GM19452 (cell line): ENCODE measurements at regions not wholly inside any gene's neighbourhood (a gene's known extent, or its start where the extent isn't known, plus 50 kb on each side); places are given as distances from the start of the nearest gene placed in this dataset.
"Not testable (repeated sequence)": the region's sequence is repeated elsewhere in the genome, so short reads cannot be mapped to it uniquely, and the experiment has no call there.

Experiments
- ATAC-seq: cut with Tn5 transposase; IDR thresholded peaks from one replicate; pipeline ENCODE4 v1.9.1; 2021; ENCODE audit not compliant: unreplicated experiment

DNA sequence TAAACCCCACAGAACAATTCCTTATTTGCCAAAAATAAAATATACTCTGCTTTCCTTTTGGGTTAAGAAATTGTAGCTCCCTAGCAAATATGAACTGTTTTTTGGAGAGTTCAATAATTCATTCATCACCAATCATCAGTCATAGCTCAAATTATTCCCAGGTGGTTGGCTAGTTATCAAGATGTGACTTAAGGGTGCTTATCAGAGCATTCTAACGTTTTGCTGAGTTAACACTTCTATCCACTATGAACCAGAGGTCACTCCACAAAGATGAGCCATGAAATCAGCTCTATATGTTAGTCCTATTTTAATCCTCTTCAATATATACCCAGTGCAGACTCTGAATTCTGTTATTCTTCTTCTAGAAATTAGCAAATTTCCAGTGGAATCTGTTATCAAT is 379.1 kb downstream of the TENT5A start:
- ATAC-seq = no peak

DNA sequence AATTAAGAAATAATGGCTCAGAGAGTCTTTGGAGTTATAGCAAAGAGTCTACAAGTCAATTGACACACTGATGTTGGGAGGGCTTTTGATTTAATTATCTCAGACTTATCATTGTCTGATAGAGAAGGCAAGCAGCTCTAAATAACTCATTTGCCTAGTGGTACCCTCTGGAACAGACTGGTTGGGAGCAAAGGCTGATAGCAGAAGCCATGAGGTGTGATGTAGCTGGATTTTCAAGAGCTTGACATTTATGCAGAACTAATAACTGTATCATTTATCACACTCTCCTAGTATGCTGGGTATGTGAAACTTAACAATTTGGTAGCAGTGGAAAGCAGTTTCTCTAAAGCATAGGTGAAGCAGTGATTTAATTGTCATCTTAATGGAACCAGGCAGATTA is 380.6 kb downstream of the TENT5A start:
- no peak for ATAC-seq

DNA sequence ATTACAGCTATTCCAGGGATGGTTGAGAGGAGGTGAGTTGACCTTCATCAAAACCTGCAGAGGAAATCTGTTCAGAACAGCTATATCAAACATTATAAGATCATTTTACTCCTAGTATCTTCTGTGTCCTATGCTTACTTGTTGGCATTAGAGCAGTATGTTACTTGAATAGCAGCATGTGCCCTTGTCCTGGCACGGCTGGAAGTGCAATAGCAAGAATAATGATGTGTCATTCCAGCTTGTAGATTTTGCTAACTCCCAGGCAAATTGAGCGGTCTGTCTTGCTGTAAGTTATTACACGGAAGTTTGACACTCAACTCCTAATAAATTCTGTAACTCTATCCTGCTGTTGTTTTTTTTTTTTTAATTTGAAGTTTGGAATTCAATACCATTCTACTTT is 385.5 kb downstream of the TENT5A start:
- ATAC-seq = no peak

DNA sequence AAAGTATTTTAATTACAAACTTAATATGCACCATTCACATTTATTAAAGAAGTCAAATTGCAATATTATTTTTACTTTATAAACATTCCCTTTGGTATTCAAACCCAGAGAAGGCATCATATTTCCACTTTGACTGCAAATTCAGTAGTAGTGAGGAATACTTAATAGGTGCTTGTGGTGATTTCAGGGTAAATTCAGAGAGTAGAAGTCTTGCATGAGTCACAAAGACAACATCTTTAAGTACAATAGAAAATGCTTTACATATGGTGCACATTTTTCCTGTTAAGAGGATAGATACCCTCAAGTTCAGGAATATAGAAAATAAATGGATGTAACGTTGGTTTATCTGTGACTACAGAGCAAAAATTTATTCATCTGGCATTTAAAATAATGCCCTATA is 390.2 kb downstream of the TENT5A start:
- no peak for ATAC-seq

DNA sequence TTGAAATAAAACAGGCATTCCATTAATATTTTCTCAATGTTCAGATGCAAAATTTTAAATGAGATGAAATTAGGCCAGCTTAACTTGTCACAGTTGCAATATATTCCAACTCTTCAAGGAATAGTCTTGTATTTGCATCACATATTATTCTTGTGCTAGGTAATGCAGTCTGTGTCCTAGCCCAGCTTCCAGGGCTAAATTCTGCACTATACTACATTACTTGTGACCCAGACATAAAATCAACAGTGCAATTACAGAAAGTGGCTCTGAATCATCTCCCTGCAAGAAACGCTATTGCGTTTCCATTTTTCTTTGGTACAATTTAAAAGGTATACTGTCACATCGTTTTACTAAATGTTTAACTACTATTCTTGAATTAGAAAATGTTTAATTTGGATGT is 399.2 kb downstream of the TENT5A start:
- ATAC-seq = no peak

- ATAC-seq = not testable (repeated sequence)
Measured at GRCh38 chr6:81344026-81344425, 408.5 kb downstream of the TENT5A start.

GRCh38 chr6:81340946-81341345 is 411.5 kb downstream of the TENT5A start:
- no peak for ATAC-seq

DNA sequence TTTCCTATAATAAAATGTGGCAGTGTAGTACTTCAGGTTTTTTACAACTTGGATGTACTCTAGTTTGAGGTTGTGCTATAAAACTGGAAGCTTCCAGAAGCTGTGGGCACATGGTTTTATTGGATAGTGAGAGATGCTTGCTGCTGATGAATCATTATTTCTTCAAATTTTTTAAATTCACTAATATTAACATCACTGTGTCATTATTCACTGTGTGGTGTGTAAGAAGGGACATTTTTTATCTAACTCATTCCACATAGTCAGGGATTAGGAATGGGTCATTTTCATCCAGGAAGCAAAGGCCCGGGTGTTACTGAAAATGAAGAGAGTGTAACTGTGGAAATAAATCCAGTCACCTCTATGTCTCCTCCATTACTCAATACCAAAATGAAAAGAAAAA is 421.0 kb downstream of the TENT5A start:
- no peak for ATAC-seq

- no peak for ATAC-seq
Measured at GRCh38 chr6:81328700-81329099, 423.8 kb downstream of the TENT5A start.

GRCh38 chr6:81326881-81327561 is 425.5 kb downstream of the TENT5A start:
- no peak for ATAC-seq

DNA sequence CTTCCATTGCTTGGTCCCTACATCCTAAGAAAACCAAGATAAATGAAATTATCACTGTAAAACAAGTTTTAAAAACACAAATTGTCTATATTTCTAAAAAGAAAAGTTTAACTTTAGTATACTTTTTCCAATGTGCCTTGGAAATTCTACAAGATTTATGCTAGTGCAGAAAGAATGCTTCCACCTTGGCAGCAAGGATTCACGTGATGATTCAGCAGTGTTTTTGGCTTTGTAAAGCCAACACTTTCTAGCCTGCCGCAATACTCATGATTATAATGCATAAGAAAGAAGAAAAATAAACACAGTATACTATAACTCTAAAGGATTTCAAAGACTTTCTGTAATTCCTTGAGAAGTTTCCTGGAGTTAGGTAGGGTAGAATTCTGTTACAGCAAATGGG is 442.7 kb downstream of the TENT5A start:
- no peak for ATAC-seq

GRCh38 chr6:81308577-81309279 is 443.8 kb downstream of the TENT5A start:
- ATAC-seq = no peak

DNA sequence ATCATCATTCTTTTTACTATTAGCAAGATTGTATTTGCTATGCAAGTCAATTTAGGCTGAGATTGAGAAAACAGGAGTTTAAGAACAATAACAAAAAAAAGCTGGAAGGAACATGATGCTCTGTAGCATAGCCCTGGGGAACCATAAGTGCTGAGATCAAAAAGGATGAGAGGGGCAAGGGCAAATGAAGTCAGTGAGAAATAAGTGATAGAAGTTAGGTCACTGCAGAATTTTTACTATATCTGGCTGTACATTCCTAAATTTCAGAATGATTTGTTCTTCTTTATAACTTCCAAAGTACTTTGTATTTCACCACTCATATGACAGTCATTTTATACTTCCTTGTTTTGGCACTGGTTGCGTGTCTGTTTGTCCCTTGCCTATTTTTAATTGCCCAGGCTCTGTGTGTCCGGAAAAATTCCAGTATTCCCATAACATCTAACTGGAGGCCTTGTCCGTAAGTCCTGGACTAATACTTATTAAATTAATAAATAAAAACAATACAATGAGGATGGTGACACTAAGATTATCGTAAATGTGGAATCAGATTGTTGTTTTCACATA is 444.7 kb downstream of the TENT5A start:
- ATAC-seq = no peak

DNA sequence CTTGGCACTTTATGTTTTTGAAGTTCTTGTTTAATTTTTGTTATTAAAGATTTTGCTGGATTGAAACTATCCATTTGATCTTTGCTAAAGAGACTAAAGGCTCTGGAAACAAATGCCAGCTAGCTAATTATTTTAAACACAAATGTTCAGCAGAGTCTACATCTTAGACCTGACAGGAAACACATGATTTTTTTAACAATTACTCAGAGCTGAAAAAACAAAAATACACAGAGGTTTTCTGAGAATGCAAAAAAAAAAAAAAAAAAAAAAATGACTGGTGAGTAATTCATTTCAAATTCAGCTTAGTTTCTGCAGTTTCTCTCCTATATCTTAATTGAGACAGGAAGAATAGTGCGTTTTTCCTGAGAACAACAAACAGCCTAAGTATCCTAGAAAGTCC is 448.0 kb downstream of the TENT5A start:
- no peak for ATAC-seq

- ATAC-seq = no peak
Measured at GRCh38 chr6:81300961-81301360, 451.5 kb downstream of the TENT5A start.

- ATAC-seq = no peak
Measured at GRCh38 chr6:81298751-81299150, 453.7 kb downstream of the TENT5A start.

DNA sequence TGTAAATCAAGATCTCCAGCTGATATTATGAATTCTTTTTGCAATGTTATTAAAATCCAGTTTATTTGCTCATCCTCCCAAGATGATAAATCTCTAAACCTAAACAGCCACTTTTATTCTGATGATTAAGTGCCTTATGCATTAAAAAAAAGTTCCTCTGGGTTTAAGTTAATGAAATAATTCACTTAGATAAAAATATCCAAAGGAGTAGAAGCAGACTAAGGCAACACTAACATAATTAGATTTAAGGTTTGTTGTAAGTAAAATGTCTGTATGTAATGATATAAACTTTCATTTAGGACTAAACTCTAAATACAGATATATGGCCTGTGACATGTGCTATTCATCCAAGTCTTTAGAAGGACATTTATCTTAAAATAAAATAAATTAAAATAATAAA is 457.2 kb downstream of the TENT5A start:
- ATAC-seq = no peak

- ATAC-seq = no peak
Measured at GRCh38 chr6:81293896-81294295, 458.6 kb downstream of the TENT5A start.

DNA sequence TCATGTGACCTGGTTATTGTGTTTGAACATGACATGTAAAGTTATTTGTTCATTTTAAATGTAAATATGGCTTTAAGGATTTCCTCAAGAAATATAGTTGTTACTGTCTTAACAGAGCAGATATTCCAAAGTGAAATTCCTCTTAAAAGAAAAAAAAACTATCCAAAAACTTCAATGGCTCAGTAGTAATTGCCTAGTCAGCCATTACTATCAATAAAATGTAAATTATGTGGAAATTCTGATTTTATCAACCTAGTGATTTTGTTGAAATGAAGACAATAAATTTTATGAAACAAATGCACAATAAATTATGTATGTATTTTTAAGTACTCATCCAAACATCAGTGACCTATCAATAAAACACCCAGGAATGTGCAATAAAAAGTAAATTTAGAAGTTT is 463.3 kb downstream of the TENT5A start:
- no peak for ATAC-seq

GRCh38 chr6:81265106-81265505 is 487.4 kb downstream of the TENT5A start:
- ATAC-seq = no peak

- ATAC-seq = no peak
Measured at GRCh38 chr6:81263531-81264168, 488.8 kb downstream of the TENT5A start.

DNA sequence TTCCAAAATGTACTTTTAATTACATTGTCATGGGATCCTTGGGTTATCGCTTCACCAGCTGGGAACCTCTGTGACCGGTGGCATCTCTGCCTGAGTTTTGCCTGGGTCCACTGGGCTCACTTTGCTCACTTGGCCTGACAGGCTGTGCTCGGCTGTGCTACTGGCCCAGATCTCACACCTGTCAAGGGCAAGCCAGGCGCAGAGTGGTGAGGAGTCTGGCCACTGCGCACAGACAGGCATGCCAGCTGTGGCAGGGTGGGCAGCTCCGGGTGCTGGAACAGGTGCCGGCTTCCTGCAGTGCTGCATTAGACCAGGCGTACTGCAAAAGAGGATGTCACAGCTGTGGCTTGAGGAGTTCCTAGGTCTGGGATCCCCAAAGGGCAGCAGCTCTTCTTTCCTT is 489.8 kb downstream of the TENT5A start:
- ATAC-seq = no peak
